GM19372 (cell line): ENCODE measurements at regions not wholly inside any gene's neighbourhood (a gene's known extent, or its start where the extent isn't known, plus 50 kb on each side); places are given as distances from the start of the nearest gene placed in this dataset.
"Not testable (repeated sequence)": the region's sequence is repeated elsewhere in the genome, so short reads cannot be mapped to it uniquely, and the experiment has no call there.

Experiments
- ATAC-seq: cut with Tn5 transposase; IDR thresholded peaks from one replicate; pipeline ENCODE4 v1.9.1; 2021; ENCODE audit warnings: mild to moderate bottlenecking, low read depth, moderate library complexity; ENCODE audit not compliant: unreplicated experiment

DNA sequence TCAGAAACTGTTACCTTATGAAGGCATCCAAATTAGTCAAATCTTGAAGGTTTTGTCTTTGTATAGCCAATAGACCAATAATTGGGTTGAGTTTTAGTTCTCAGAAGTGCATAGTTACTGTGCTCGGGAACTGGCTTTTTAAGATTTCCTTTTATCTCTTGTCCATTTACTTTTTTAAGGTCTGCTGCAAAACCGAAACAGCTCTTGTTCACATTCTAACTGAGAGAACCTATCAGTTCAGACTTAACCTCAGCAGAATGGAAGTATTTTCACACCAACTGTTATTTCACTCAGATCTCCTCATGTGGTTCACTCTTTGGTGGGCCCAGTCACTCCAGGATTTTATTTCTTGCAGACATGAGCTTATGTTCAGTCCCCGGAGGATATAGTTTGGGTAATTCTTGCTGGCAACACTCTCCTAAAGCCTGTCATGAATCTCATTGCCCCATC, 55.5 kb downstream of the TPBG start:
- peak; percentile 62 for ATAC-seq

DNA sequence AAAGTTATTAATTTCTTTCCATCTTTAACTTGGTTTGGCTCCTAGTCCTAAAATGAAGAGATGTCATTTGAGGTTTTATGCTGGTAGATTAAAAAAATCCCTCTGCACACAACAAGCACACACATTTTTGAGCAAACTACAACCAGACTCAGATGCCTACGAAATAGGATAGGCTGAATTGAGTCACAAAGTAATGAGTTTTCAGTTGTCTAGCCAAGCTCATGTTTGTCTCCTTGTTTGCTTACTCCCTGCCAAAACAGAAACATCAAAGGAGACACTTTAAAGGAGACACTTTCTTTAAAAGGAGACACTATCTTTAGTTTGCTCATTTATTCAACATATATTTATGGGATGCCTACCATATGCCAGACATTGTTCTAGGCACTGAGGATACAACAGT, 56.2 kb downstream of the TPBG start:
- no peak for ATAC-seq

DNA sequence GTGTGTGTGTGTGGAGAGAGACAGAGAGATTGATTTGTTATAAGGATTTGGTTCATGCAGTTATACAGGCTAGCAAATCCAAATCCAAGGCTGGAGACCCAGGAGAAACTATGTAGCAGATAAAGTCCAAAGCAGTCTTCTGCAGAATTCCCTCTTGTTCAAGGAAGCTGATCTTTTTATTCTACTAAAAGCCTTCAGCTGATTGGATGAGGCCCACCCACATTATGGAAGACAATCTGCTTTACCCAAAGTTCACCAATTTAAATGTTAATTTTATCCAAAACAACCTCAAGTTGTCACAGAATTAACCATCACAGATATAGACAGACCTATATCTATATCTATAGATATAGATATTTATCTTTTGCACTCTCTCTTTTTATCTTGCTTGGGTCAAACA, 67.0 kb downstream of the TPBG start:
- ATAC-seq = no peak

GRCh38 chr6:82436740-82437139, 73.1 kb downstream of the TPBG start:
- no peak for ATAC-seq

- ATAC-seq = no peak
These were observed 74.1 kb downstream of the TPBG start for GRCh38 chr6:82437701-82438100.

DNA sequence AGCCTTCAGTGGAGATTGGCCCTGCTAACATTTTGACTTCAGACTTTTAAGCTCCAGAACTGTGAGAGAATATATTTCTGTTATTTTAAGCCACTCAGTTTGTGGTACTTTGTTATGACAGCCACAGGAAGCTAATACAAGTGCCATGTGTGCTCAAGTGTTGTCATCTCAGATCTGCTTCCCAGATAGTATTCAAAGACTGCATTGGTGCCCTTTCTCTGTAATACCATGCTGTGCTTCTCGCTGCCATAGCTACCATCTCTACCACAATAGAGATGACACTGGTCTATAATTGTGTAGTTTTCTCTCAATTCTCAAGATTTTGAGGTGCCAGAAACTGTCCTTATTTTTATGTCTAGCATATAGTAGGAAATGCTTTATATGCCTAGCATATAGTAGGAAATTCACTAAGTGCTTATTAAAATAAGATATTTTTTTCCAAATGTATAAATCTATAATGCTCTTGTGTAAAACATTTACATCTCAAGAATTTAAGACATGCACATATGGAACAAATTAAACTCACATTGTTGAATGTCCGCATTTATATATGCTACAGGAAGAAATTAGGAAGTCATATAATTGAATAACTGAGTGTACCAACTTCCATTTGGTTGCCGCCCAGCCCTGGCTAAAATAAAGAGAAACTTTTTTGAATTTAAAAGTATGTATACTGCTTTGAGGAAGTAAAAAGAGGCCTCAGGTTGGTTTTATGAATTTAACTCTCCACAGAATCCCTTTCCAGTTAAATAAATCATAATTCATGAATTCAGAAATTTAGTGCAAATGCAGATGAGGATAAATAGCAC, 77.6 kb downstream of the TPBG start:
- no peak for ATAC-seq

- no peak for ATAC-seq
These were observed 78.6 kb downstream of the TPBG start for GRCh38 chr6:82442061-82442719.

DNA sequence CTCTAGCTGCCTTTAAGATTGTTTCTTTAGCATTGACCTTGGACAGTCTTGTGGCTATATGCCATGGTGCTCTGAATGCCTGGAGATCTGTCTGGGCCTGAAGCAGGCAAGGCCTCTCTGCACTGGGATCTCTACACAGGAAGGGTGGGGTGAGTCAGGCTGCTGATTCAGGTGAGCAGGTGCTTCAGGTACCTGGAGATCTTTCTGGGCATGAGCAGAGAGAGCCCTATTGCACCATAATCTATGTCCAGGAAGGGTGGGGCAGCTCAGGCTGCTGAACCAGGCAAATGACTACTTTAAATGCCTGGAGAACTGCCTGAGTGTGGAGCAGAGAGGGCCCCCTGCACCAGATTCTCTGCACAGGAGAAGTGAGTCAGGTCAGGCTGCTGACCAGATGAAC, 94.5 kb downstream of the TPBG start:
- ATAC-seq = no peak

- ATAC-seq = no peak
These were observed 95.1 kb downstream of the TPBG start for GRCh38 chr6:82458705-82459104.

DNA sequence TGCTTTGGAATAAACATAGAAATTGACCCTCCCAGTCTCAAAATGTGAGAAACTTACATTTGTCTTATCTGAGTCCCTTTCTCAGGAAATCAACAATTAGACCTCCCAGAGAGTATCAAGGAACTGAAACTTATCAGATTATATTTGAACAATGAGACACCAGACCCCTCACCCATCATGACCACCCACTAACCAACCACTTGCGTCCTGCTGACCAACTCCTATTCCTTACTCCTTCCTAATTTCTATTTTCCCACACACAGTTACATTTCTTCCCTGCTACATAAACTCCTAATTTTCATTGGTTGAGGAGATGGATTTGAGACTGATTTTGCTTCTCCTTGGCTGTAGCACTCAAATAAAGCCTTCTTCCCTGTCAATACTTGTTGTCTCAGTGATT, 97.9 kb downstream of the TPBG start:
- ATAC-seq = no peak

GRCh38 chr6:82467338-82467737, 103.7 kb downstream of the TPBG start:
- ATAC-seq = no peak

- ATAC-seq = not testable (repeated sequence)
These were observed 106.5 kb downstream of the TPBG start for GRCh38 chr6:82470123-82470522.

GRCh38 chr6:82475106-82475505, 111.5 kb downstream of the TPBG start:
- ATAC-seq = not testable (repeated sequence)

DNA sequence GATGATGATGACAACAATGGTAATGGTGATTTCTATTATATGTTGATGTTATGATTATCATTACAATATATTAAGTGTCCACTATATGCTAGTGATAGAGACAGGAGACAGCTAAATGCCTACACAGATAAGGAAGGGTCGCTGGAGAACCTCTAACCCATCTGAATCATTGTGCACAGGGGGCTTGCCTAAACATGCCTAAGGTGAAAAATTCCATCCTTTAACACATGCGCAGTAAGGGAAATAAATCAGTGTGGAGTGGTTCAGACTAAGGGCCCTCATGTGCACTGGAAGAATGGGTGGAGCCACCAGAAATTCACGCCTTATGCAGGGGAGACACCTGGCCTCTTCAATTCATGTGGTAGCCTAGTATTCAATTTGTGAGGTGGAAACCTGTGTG, 120.4 kb downstream of the TPBG start:
- ATAC-seq = no peak

- ATAC-seq = no peak
These were observed 121.4 kb downstream of the TPBG start for GRCh38 chr6:82484737-82485626.

DNA sequence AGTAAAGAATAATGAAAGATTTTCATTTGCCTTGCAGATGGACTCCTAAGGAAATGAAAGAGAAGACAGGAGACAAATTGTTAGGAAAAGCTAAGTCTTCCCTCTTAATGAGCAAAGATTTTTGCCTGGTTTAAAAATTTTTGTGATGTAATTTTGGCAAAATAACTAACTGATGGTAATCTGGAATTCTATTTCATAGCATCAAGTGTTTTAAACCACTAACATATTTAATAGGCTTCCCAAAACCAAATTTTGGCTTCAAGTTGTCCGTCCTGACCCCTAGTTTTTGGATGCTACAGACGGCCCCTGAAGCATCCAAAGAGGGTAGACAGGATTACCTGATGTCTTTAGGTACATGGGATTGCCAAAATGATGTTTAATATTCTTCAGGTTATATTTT, 124.3 kb downstream of the TPBG start:
- no peak for ATAC-seq

GRCh38 chr6:82488403-82488802, 124.8 kb downstream of the TPBG start:
- ATAC-seq = no peak

DNA sequence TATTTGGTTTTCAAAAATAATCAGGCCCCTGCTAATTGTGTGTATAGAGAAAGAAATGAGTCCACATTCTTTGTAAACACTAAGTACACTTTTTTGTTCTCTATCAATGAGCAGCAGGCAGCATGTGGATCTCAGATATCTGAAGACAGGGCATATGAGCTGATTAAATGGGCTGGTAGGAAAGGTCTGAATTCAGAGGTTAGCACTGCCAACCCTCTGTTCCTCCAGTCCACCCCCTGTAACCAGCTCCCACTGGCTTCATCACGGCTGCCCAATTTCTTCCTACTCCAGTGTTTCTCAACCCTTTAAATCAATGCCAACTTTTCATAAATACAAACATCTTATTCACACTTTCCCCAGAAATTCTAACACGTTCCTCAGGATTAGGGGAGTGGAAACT, 128.5 kb downstream of the TPBG start:
- no peak for ATAC-seq

DNA sequence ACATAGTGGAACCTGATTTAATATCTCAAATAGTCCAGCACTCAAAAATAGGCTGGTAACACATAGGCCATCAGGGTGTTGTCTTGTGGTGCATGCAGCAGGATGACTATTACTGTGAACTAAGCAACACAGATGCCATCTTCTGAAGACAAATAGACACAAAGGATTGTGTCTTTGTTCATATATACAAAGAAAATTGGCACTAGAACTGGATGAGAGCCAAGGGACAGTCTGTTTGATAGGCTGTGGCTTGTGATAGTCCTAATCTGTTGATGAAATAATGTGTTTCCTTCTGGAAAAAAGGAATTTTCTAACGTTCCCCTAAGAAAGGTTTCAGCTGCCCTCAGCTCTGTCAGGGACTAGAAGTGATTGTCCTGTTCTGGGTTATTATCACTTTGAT, 129.8 kb downstream of the TPBG start:
- ATAC-seq = no peak

DNA sequence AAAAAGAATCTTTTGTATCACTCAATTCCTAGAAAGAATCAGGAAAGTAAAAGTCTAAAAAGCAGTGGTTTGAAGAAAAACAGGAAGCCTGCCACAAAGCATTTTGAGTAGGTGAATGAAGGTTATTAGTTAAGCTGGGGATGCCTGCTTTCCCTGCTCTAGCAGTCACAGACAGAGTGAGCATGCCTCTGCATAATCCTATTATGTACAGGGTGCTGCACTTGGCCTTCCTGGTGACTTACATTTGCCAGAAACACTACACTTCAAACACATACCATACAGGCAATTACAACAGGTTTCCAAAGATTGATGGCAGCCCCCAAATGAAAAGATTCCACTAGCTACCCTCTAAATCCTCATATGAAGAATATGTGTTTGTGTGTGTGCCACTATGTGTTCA, 130.8 kb downstream of the TPBG start:
- ATAC-seq = no peak

DNA sequence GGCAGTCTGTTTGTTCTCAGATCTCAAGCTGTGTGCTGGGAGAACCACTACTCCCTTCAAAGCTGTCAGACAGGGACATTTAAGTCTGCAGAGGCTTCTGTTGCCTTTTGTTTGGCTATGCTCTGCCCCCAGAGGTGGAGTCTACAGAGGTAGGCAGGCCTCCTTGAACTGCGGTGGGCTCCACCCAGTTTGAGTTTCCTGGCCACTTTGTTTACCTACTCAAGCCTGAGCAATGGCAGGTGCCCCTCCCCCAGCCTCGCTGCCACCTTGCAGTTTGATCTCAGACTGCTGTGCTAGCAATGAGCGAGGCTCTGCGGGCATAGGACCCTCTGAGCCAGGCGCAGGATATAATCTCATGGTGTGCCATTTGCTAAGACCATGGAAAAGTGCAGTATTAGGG, 138.3 kb downstream of the TPBG start:
- ATAC-seq = not testable (repeated sequence)
